H1 (cell line): ENCODE measurements at regions not wholly inside any gene's neighbourhood (a gene's known extent, or its start where the extent isn't known, plus 50 kb on each side); places are given as distances from the start of the nearest gene placed in this dataset.

Experiments
- MAFK ChIP-seq: IDR thresholded peaks from 2 replicates; pipeline ENCODE4 v1.6.1; 2012; ENCODE audit warnings: low read depth, mild to moderate bottlenecking, improper control_type of control experiment, low read length
- SP4 ChIP-seq: IDR thresholded peaks from 2 replicates; pipeline ENCODE4 v1.6.1; 2012; ENCODE audit warnings: low read length, inconsistent platforms
- TCF12 ChIP-seq: IDR thresholded peaks from 2 replicates; pipeline ENCODE4 v1.6.1; 2011; ENCODE audit warnings: low read depth, mild to moderate bottlenecking, low read length
- TF ChIP-seq, protein P1 (sequence below): fragments of 300-600 bp; sonication (generic); IDR thresholded peaks from 2 replicates; pipeline ENCODE4 v1.7.1; 2012; ENCODE audit warnings: low read length, moderate library complexity, mild to moderate bottlenecking, inconsistent platforms; ENCODE audit not compliant: insufficient replicate concordance

DNA sequence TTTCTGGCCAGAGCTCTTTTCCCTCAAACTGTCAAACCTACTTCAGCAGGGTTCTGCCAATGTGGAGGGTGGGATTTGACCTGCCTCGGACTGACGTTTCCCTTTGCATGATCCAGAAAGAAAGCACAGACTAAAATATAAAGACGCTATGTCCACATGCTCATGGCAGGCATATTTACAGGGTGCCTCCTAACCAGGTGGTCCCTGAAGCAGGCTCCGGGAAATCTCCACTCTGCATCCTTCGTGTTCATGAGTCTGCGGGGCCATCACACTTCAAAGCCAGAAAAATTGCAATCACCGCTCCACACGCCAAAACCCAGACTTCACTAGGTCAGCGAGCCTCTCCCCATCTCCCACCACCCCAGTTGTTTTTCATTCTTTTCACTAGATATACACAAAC, 143.3 kb upstream of the IGF1R start (continued):
- TF ChIP-seq, protein P1, sequence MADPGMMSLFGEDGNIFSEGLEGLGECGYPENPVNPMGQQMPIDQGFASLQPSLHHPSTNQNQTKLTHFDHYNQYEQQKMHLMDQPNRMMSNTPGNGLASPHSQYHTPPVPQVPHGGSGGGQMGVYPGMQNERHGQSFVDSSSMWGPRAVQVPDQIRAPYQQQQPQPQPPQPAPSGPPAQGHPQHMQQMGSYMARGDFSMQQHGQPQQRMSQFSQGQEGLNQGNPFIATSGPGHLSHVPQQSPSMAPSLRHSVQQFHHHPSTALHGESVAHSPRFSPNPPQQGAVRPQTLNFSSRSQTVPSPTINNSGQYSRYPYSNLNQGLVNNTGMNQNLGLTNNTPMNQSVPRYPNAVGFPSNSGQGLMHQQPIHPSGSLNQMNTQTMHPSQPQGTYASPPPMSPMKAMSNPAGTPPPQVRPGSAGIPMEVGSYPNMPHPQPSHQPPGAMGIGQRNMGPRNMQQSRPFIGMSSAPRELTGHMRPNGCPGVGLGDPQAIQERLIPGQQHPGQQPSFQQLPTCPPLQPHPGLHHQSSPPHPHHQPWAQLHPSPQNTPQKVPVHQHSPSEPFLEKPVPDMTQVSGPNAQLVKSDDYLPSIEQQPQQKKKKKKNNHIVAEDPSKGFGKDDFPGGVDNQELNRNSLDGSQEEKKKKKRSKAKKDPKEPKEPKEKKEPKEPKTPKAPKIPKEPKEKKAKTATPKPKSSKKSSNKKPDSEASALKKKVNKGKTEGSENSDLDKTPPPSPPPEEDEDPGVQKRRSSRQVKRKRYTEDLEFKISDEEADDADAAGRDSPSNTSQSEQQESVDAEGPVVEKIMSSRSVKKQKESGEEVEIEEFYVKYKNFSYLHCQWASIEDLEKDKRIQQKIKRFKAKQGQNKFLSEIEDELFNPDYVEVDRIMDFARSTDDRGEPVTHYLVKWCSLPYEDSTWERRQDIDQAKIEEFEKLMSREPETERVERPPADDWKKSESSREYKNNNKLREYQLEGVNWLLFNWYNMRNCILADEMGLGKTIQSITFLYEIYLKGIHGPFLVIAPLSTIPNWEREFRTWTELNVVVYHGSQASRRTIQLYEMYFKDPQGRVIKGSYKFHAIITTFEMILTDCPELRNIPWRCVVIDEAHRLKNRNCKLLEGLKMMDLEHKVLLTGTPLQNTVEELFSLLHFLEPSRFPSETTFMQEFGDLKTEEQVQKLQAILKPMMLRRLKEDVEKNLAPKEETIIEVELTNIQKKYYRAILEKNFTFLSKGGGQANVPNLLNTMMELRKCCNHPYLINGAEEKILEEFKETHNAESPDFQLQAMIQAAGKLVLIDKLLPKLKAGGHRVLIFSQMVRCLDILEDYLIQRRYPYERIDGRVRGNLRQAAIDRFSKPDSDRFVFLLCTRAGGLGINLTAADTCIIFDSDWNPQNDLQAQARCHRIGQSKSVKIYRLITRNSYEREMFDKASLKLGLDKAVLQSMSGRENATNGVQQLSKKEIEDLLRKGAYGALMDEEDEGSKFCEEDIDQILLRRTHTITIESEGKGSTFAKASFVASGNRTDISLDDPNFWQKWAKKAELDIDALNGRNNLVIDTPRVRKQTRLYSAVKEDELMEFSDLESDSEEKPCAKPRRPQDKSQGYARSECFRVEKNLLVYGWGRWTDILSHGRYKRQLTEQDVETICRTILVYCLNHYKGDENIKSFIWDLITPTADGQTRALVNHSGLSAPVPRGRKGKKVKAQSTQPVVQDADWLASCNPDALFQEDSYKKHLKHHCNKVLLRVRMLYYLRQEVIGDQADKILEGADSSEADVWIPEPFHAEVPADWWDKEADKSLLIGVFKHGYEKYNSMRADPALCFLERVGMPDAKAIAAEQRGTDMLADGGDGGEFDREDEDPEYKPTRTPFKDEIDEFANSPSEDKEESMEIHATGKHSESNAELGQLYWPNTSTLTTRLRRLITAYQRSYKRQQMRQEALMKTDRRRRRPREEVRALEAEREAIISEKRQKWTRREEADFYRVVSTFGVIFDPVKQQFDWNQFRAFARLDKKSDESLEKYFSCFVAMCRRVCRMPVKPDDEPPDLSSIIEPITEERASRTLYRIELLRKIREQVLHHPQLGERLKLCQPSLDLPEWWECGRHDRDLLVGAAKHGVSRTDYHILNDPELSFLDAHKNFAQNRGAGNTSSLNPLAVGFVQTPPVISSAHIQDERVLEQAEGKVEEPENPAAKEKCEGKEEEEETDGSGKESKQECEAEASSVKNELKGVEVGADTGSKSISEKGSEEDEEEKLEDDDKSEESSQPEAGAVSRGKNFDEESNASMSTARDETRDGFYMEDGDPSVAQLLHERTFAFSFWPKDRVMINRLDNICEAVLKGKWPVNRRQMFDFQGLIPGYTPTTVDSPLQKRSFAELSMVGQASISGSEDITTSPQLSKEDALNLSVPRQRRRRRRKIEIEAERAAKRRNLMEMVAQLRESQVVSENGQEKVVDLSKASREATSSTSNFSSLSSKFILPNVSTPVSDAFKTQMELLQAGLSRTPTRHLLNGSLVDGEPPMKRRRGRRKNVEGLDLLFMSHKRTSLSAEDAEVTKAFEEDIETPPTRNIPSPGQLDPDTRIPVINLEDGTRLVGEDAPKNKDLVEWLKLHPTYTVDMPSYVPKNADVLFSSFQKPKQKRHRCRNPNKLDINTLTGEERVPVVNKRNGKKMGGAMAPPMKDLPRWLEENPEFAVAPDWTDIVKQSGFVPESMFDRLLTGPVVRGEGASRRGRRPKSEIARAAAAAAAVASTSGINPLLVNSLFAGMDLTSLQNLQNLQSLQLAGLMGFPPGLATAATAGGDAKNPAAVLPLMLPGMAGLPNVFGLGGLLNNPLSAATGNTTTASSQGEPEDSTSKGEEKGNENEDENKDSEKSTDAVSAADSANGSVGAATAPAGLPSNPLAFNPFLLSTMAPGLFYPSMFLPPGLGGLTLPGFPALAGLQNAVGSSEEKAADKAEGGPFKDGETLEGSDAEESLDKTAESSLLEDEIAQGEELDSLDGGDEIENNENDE, result no peak
- TF ChIP-seq MAFK (no peak), TCF12 (no peak), SP4 (no peak)
